Uterus (tissue), 3 donors: ENCODE measurements at regions not wholly inside any gene's neighbourhood (a gene's known extent, or its start where the extent isn't known, plus 50 kb on each side); places are given as distances from the start of the nearest gene placed in this dataset.

Experiments
- DNase-seq, 2 donors: peaks; one replicate each; pipeline ENCODE4 v3.0.0-alpha.2; 2019 to 2020
- H3K27ac ChIP-seq, 2 donors: fragments of 200-600 bp; sonication (generic); 1 replicate in 1 of 2; 2 replicates in 1 of 2; pipeline ENCODE4 v1.5.1; 2016 to 2018
- H3K27me3 ChIP-seq, 2 donors: fragments of 200-600 bp; sonication (generic); one replicate each; pipeline ENCODE4 v1.5.1; 2018 to 2019; ENCODE audit warnings: control low read depth in 1 of 2
- H3K36me3 ChIP-seq, 2 donors: fragments of 200-600 bp; sonication (generic); one replicate each; pipeline ENCODE4 v1.5.1; 2019; ENCODE audit warnings: control low read depth in 1 of 2
- H3K4me1 ChIP-seq, 2 donors: fragments of 200-600 bp; sonication (generic); one replicate each; pipeline ENCODE4 v1.5.1; 2018 to 2019; ENCODE audit warnings: control low read depth in 1 of 2
- H3K4me3 ChIP-seq, 2 donors: fragments of 200-600 bp; sonication (generic); 1 replicate in 1 of 2; 2 replicates in 1 of 2; pipeline ENCODE4 v1.5.1; 2018 to 2019; ENCODE audit warnings: mild to moderate bottlenecking in 1 of 2
- H3K9me3 ChIP-seq, 2 donors: fragments of 200-600 bp; sonication (generic); one replicate each; pipeline ENCODE4 v1.5.1; 2019; ENCODE audit warnings: control low read depth in 1 of 2
- CTCF ChIP-seq, 4 experiments: fragments of 200-600 bp in 2 of 4; fragments of 450-650 bp in 2 of 4; sonication (generic) in 2 of 4; IDR thresholded peaks; one replicate each; pipeline ENCODE4 v1.5.1; 2016 to 2019; ENCODE audit warnings: antibody characterized with exemption in 4 of 4, mild to moderate bottlenecking in 2 of 4, moderate library complexity in 1 of 4
- POLR2A ChIP-seq, 2 donors: fragments of 450-650 bp; IDR thresholded peaks; one replicate each; pipeline ENCODE4 v1.6.1; 2016; ENCODE audit warnings: antibody characterized with exemption in 2 of 2, mild to moderate bottlenecking in 1 of 2, moderate library complexity in 1 of 2
- intact Hi-C: fragments of 100-400 bp; cut with DNase I; formaldehyde crosslinking; loops from one replicate; pipeline ENCODE4 v1.15.1; 2023; ENCODE audit warnings: low total_unique reads
- donor health status: DM: yes; HTN: yes; CAD: no.

- Histone ChIP-seq H3K36me3 (no peaks in the 10 kb centered on the region), H3K9me3 (no peaks in the 10 kb centered on the region), H3K4me1 (no peaks in the 10 kb centered on the region), H3K27me3 (no peaks in the 10 kb centered on the region), H3K27ac (no peak overlapping the region), H3K4me3 (no peak overlapping the region)
- no peak for DNase-seq
- TF ChIP-seq CTCF (IDR thresholded peaks at IDR 0.05) (no peak), POLR2A (IDR thresholded peaks at IDR 0.05) (no peak)
- intact Hi-C loops, result no loop called here
Measured at GRCh38 chr3:143190101-143190500, 70.5 kb downstream of the CHST2 start.

- Histone ChIP-seq H3K27ac (no peak overlapping the region), H3K9me3 (no peaks in the 10 kb centered on the region), H3K27me3 (no peaks in the 10 kb centered on the region), H3K4me3 (no peak overlapping the region), H3K36me3 (no peaks in the 10 kb centered on the region), H3K4me1 (no peaks in the 10 kb centered on the region)
- intact Hi-C loops, result no loop called here
- no peak for DNase-seq
- TF ChIP-seq CTCF (IDR thresholded peaks at IDR 0.05) (no peak), POLR2A (IDR thresholded peaks at IDR 0.05) (no peak)
Measured at GRCh38 chr3:143192193-143192592, 72.6 kb downstream of the CHST2 start.

DNA sequence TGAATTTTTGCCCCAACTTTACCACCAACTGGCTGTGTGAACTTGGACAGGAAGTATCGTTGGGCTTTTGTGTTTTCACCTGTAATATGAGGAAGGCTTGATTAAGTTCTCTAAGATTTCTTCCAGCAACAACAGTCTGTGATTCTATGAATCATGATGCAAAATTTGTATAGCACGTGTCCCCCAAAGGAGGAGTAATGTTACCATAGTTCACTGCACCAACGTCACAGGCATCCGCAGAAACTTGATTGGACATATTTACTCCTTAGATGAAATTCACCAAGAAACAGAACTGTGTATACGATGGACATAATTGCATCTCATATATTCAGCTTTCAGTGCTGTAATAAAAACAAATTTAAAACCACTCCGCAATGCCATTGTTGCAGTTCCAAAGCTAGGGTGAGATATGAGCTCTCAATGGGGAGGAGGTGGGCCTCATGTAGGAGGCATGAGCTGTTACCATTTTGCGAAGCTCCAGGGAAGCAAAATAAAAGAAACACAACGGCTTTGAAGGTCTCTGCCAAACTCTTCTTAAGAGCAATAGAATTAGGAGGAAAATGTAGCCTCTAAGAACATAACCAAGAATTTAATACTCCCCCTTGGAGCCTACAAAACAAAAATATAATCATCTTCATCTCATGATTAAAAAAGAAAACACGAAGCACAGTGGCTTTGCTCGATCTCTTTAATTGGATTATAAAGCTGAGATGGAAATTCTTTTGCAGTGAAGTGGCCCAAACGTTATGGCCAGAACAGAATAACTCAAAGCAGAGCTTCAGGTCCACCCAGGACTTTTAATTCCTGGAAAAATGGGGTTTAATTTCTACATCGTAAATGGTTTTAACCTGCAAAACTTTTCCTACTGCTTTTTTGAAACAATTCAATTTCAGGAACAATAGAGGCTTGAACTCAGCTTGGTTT is 80.7 kb downstream of the CHST2 start:
- DNase-seq, result no peak
- TF ChIP-seq CTCF (IDR thresholded peaks at IDR 0.05) (no peak), POLR2A (IDR thresholded peaks at IDR 0.05) (no peak)

GRCh38 chr3:143201045-143201444 is 81.5 kb downstream of the CHST2 start:
- no peak for DNase-seq
- H3K4me3 ChIP-seq, result no peak overlapping the region
- peaks cover 0 to 3% of the 10 kb centered on the region in 2 donors for H3K36me3 ChIP-seq
- intact Hi-C loops, result no loop called here
- no peak for TF ChIP-seq POLR2A (IDR thresholded peaks at IDR 0.05)
- TF ChIP-seq CTCF (IDR thresholded peaks at IDR 0.05), result no peak
- H3K4me1 ChIP-seq, result no peaks in the 10 kb centered on the region
- H3K27ac ChIP-seq, result peak overlapping the region in 1 of 2 donors; percentile 44
- no peaks in the 10 kb centered on the region for H3K9me3 ChIP-seq
- H3K27me3 ChIP-seq, result no peaks in the 10 kb centered on the region

More for the DNA sequence above, 80.7 kb downstream of the CHST2 start:
- no peak overlapping the region for H3K4me3 ChIP-seq
- peak overlapping the region in 1 of 2 donors; percentile 44 for H3K27ac ChIP-seq
- intact Hi-C loops, result no loop called here
- H3K9me3 ChIP-seq, result no peaks in the 10 kb centered on the region
- H3K27me3 ChIP-seq, result no peaks in the 10 kb centered on the region
- H3K36me3 ChIP-seq, result peaks cover 0 to 3% of the 10 kb centered on the region in 2 donors
- H3K4me1 ChIP-seq, result no peaks in the 10 kb centered on the region
